ENCODE measurements at regions not wholly inside any gene's neighbourhood (a gene's known extent, or its start where the extent isn't known, plus 50 kb on each side); places are given as distances from the start of the nearest gene placed in this dataset.

DNA sequence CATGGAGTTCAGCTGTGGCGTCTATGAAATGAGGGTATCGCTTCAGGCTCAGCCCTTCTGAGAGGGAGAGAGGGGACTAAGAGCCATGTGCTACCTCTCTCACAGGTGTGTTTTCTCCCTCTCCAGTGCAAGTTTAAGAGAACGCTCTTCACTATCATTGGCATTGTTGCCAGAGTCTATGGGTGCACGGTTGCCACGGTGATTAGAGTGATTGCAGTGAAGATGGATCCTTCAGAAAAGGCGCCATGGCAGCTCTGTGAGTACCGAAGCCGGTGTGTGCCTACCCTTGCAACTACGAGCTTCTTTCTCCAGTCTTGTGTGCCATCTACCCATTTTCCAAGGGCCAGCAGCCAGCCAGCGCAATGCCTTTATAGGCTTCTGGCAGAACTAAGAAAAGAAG lies 290.5 kb downstream of the OMA1 start:
- TF ChIP-seq CTCF (IDR thresholded peaks at IDR 0.05) = no peak
- H3K27me3 Mint-ChIP-seq (ENCODE audit: unreplicated experiment) = peaks cover 11% of the 10 kb centered on the region

GRCh38 chr1:58255192-58255591 lies 291.3 kb downstream of the OMA1 start:
- peaks cover 6% of the 10 kb centered on the region for H3K9me3 Mint-ChIP-seq (ENCODE audit: unreplicated experiment)
- no peaks in the 10 kb centered on the region for H3K36me3 Mint-ChIP-seq (ENCODE audit: unreplicated experiment)
- H3K27me3 Mint-ChIP-seq (ENCODE audit: unreplicated experiment) = peaks cover 20% of the 10 kb centered on the region
- no peak for TF ChIP-seq CTCF (IDR thresholded peaks at IDR 0.05)
- H3K27ac Mint-ChIP-seq (ENCODE audit: unreplicated experiment) = no peak overlapping the region
- peaks cover under 1% of the 10 kb centered on the region for H3K4me1 Mint-ChIP-seq (ENCODE audit: unreplicated experiment)
- H3K4me3 Mint-ChIP-seq (ENCODE audit: unreplicated experiment) = no peak overlapping the region
- DNase-seq (ENCODE audit: extremely low spot score, unreplicated experiment) = no peak

More for the DNA sequence above, 290.5 kb downstream of the OMA1 start:
- DNase-seq (ENCODE audit: extremely low spot score, unreplicated experiment) = no peak
- Mint-ChIP-seq H3K4me3 (ENCODE audit: unreplicated experiment) (no peak overlapping the region), H3K9me3 (ENCODE audit: unreplicated experiment) (peaks cover 6% of the 10 kb centered on the region), H3K36me3 (ENCODE audit: unreplicated experiment) (no peaks in the 10 kb centered on the region), H3K27ac (ENCODE audit: unreplicated experiment) (no peak overlapping the region), H3K4me1 (ENCODE audit: unreplicated experiment) (no peaks in the 10 kb centered on the region)

GRCh38 chr1:58251430-58252073 lies 295.0 kb downstream of the OMA1 start:
- Mint-ChIP-seq H3K27me3 (ENCODE audit: unreplicated experiment) (peaks cover 45% of the 10 kb centered on the region), H3K4me1 (ENCODE audit: unreplicated experiment) (peaks cover 6% of the 10 kb centered on the region), H3K4me3 (ENCODE audit: unreplicated experiment) (no peak overlapping the region), H3K27ac (ENCODE audit: unreplicated experiment) (no peak overlapping the region), H3K36me3 (ENCODE audit: unreplicated experiment) (no peaks in the 10 kb centered on the region), H3K9me3 (ENCODE audit: unreplicated experiment) (peaks cover 6% of the 10 kb centered on the region)
- no peak for TF ChIP-seq CTCF (IDR thresholded peaks at IDR 0.05)
- DNase-seq (ENCODE audit: extremely low spot score, unreplicated experiment) = no peak

- no peak overlapping the region for H3K27ac Mint-ChIP-seq (ENCODE audit: unreplicated experiment)
- H3K4me3 Mint-ChIP-seq (ENCODE audit: unreplicated experiment) = no peak overlapping the region
- H3K27me3 Mint-ChIP-seq (ENCODE audit: unreplicated experiment) = peaks cover 48% of the 10 kb centered on the region
- TF ChIP-seq CTCF (IDR thresholded peaks at IDR 0.05) = no peak
- H3K9me3 Mint-ChIP-seq (ENCODE audit: unreplicated experiment) = peaks cover 6% of the 10 kb centered on the region
- peaks cover 6% of the 10 kb centered on the region for H3K4me1 Mint-ChIP-seq (ENCODE audit: unreplicated experiment)
- no peak for DNase-seq (ENCODE audit: extremely low spot score, unreplicated experiment)
- no peaks in the 10 kb centered on the region for H3K36me3 Mint-ChIP-seq (ENCODE audit: unreplicated experiment)
These were observed 296.0 kb downstream of the OMA1 start for GRCh38 chr1:58250587-58250948.

GRCh38 chr1:58249737-58250586 lies 296.6 kb downstream of the OMA1 start:
- peak overlapping the region; percentile 68 for H3K4me3 Mint-ChIP-seq (ENCODE audit: unreplicated experiment)
- no peak for DNase-seq (ENCODE audit: extremely low spot score, unreplicated experiment)
- H3K27ac Mint-ChIP-seq (ENCODE audit: unreplicated experiment) = no peak overlapping the region
- peaks cover under 1% of the 10 kb centered on the region for H3K9me3 Mint-ChIP-seq (ENCODE audit: unreplicated experiment)
- no peak for TF ChIP-seq CTCF (IDR thresholded peaks at IDR 0.05)
- peaks cover 6% of the 10 kb centered on the region for H3K4me1 Mint-ChIP-seq (ENCODE audit: unreplicated experiment)
- H3K27me3 Mint-ChIP-seq (ENCODE audit: unreplicated experiment) = peaks cover 48% of the 10 kb centered on the region
- no peaks in the 10 kb centered on the region for H3K36me3 Mint-ChIP-seq (ENCODE audit: unreplicated experiment)

Data from osteocyte (in vitro differentiated cells).